ENCODE measurements at regions not wholly inside any gene's neighbourhood (a gene's known extent, or its start where the extent isn't known, plus 50 kb on each side); places are given as distances from the start of the nearest gene placed in this dataset.

- Histone ChIP-seq H2BK12ac (ENCODE audit: insufficient read length, low read depth, low read length) (no peak overlapping the region), H3K23ac (ENCODE audit: insufficient read length, low read depth, low read length) (no peak overlapping the region), H2BK120ac (ENCODE audit: low read depth, low read length, poor library complexity, severe bottlenecking) (no peak overlapping the region), H3K14ac (ENCODE audit: insufficient read depth, low read length) (no peak overlapping the region), H3K79me2 (ENCODE audit: insufficient read depth, low read length) (no peaks in the 10 kb centered on the region), H3T11ph (ENCODE audit: low read length) (no peak overlapping the region), H4K20me1 (ENCODE audit: control insufficient read depth, insufficient read depth, insufficient read length) (no peaks in the 10 kb centered on the region), H3K9ac (ENCODE audit: extremely low read depth, insufficient read length, low read length) (no peak overlapping the region), H2BK20ac (ENCODE audit: low read depth, low read length, poor library complexity, severe bottlenecking) (no peak overlapping the region), H3K23me2 (ENCODE audit: insufficient read length, low read depth, low read length, poor library complexity, severe bottlenecking) (no peaks in the 10 kb centered on the region), H2BK5ac (ENCODE audit: insufficient read length, low read length) (no peak overlapping the region), H3K18ac (ENCODE audit: insufficient read length, low read depth, low read length) (no peak overlapping the region), H3K4me2 (ENCODE audit: insufficient read depth, insufficient read length, low read length) (no peak overlapping the region), H4K5ac (ENCODE audit: insufficient read length, low read depth, low read length) (no peak overlapping the region), H3K4ac (ENCODE audit: low read depth, low read length) (no peak overlapping the region), H3K27me3 (ENCODE audit: insufficient read depth, low read length) (no peaks in the 10 kb centered on the region), H3K9me3 (ENCODE audit: control insufficient read depth, low read depth, low read length) (no peaks in the 10 kb centered on the region), H2BK15ac (ENCODE audit: low read depth, low read length) (no peak overlapping the region), H2AFZ (ENCODE audit: low read length) (no peak overlapping the region), H3K56ac (ENCODE audit: insufficient read length, low read depth, low read length) (no peak overlapping the region), H3K79me1 (ENCODE audit: insufficient read depth, low read depth, low read length, poor library complexity, severe bottlenecking) (no peaks in the 10 kb centered on the region), H2AK5ac (ENCODE audit: insufficient read length, low read length) (no peak overlapping the region), H4K91ac (ENCODE audit: insufficient read length, low read depth, low read length) (no peak overlapping the region), H3K4me1 (ENCODE audit: insufficient read depth, low read length) (peaks cover 4% of the 10 kb centered on the region), H4K8ac (replicated peaks; ENCODE audit: insufficient read length, low read depth, low read length) (no peak overlapping the region), H3K27ac (ENCODE audit: insufficient read length, low read depth, low read length) (no peak overlapping the region)
- Mint-ChIP-seq H3K9me3 (no peaks in the 10 kb centered on the region), H3K27me3 (ENCODE audit: low read depth) (no peaks in the 10 kb centered on the region), H3K4me1 (peaks cover 9 to 13% of the 10 kb centered on the region in 2 experiments), H3K27ac (no peak overlapping the region), H3K4me3 (no peak overlapping the region), H3K36me3 (ENCODE audit: insufficient read depth in 1 of 3, low read depth in 3 of 3) (no peaks in the 10 kb centered on the region)
- TF ChIP-seq CTCF (conservative IDR thresholded peaks at IDR 0.05): no peak; the same call in 1 of the 3 replicates
- DNase-seq: no peak
- WGBS (ENCODE audit: extremely low coverage, insufficient read length, low lambda C conversion rate): no CpG with 5 or more reads among the region's 2 CpGs
Observed at GRCh38 chr5:163350083-163350482, 87.3 kb upstream of the CCNG1 start.
